ENCODE measurements at regions not wholly inside any gene's neighbourhood (a gene's known extent, or its start where the extent isn't known, plus 50 kb on each side); places are given as distances from the start of the nearest gene placed in this dataset.

DNA sequence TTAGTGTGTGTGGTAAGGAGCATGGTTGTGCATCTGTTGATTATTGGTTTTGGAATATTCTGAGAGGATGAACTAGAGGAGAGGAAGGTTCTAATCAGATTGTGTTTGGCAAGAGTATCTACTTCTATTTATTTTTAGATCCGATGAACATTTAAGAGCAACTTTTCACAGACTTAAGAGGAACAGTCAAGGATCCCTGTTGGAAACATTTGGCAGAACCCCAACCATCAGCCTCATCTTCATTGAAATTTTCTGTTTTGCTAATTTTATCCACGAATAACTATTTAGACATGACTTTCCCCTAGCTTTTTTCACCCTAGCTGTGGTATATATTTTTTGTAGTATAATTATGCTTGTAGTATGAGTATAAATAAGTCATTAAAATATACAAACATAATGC is 868.5 kb downstream of the MAT2B start:
- no peak for TF ChIP-seq EZH2 (IDR thresholded peaks at IDR 0.05; ENCODE audit: low read length)
- TF ChIP-seq, protein P1, sequence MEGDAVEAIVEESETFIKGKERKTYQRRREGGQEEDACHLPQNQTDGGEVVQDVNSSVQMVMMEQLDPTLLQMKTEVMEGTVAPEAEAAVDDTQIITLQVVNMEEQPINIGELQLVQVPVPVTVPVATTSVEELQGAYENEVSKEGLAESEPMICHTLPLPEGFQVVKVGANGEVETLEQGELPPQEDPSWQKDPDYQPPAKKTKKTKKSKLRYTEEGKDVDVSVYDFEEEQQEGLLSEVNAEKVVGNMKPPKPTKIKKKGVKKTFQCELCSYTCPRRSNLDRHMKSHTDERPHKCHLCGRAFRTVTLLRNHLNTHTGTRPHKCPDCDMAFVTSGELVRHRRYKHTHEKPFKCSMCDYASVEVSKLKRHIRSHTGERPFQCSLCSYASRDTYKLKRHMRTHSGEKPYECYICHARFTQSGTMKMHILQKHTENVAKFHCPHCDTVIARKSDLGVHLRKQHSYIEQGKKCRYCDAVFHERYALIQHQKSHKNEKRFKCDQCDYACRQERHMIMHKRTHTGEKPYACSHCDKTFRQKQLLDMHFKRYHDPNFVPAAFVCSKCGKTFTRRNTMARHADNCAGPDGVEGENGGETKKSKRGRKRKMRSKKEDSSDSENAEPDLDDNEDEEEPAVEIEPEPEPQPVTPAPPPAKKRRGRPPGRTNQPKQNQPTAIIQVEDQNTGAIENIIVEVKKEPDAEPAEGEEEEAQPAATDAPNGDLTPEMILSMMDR (optimal IDR thresholded peaks at IDR 0.05 in 1 of 3, IDR thresholded peaks at IDR 0.05 in 1 of 3, conservative IDR thresholded peaks at IDR 0.05 in 1 of 3; ENCODE audit: extremely low read depth in 1 of 3, insufficient read depth in 2 of 3, low read length in 3 of 3) = no peak

All from keratinocyte (primary cell).